ENCODE measurements at regions not wholly inside any gene's neighbourhood (a gene's known extent, or its start where the extent isn't known, plus 50 kb on each side); places are given as distances from the start of the nearest gene placed in this dataset.

DNA sequence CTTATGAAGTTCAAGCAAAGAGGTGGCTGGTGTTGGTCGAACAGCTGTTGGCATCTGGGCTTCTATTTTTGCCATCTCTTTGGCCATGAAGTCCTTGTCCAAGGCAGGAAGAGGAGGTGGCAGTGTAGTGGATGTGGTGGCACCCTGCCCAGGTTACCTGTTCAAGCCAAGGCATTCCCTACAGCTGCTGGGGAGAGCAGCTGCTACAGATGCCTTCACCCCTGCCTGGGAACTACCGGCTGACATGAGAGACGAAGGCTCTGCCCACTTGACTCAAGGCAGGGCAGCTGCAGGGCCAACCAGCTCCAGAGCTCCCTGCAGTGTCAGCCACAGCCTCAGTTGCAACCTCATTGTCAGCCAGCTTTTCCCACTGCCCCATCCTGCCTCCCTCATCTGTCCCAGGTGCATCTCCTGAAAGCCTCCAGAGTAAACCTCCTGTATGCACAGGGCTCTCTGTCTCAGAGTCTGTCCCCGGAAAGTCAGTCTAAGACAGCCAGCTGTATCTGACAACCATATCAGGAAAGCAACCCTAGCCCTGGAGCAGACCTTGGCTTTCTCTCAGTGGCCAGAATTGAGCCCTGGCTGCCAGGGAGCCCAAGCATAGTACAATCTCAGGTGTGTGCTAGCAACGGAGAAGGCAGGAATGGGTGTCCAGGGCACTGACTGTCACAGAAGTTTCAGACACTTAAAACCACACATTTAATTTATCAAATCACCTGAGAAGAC lies 115.9 kb downstream of the RPIA start:
- TF ChIP-seq, protein P1, sequence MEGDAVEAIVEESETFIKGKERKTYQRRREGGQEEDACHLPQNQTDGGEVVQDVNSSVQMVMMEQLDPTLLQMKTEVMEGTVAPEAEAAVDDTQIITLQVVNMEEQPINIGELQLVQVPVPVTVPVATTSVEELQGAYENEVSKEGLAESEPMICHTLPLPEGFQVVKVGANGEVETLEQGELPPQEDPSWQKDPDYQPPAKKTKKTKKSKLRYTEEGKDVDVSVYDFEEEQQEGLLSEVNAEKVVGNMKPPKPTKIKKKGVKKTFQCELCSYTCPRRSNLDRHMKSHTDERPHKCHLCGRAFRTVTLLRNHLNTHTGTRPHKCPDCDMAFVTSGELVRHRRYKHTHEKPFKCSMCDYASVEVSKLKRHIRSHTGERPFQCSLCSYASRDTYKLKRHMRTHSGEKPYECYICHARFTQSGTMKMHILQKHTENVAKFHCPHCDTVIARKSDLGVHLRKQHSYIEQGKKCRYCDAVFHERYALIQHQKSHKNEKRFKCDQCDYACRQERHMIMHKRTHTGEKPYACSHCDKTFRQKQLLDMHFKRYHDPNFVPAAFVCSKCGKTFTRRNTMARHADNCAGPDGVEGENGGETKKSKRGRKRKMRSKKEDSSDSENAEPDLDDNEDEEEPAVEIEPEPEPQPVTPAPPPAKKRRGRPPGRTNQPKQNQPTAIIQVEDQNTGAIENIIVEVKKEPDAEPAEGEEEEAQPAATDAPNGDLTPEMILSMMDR (IDR thresholded peaks at IDR 0.05) = no peak
- no peak for TF ChIP-seq POLR2A (IDR thresholded peaks at IDR 0.05)
